NCI-H460 (cell line): ENCODE measurements at regions not wholly inside any gene's neighbourhood (a gene's known extent, or its start where the extent isn't known, plus 50 kb on each side); places are given as distances from the start of the nearest gene placed in this dataset.
"Not testable (repeated sequence)": the region's sequence is repeated elsewhere in the genome, so short reads cannot be mapped to it uniquely, and the experiment has no call there.

Experiments used
- DNase-seq: peaks from one replicate; pipeline ENCODE4 v3.0.0-alpha.2; 2016; ENCODE audit warnings: low read depth; ENCODE audit errors: extremely low read depth

GRCh38 chr10:93219347-93219746 is 145.7 kb downstream of the CYP26A1 start:
- DNase-seq: no peak

GRCh38 chr10:93220296-93221170 is 146.8 kb downstream of the CYP26A1 start:
- DNase-seq: no peak

- DNase-seq: no peak
Measured at GRCh38 chr10:93221171-93221496, 147.4 kb downstream of the CYP26A1 start.

GRCh38 chr10:93221521-93221920 is 147.8 kb downstream of the CYP26A1 start:
- DNase-seq: no peak

GRCh38 chr10:93222211-93222754 is 148.6 kb downstream of the CYP26A1 start:
- no peak for DNase-seq

- DNase-seq: no peak
Measured at GRCh38 chr10:93222876-93223275, 149.2 kb downstream of the CYP26A1 start.

- no peak for DNase-seq
Measured at GRCh38 chr10:93223336-93223735, 149.6 kb downstream of the CYP26A1 start.

- no peak for DNase-seq
Measured at GRCh38 chr10:93224005-93224779, 150.5 kb downstream of the CYP26A1 start.

GRCh38 chr10:93225938-93226337 is 152.2 kb downstream of the CYP26A1 start:
- no peak for DNase-seq

- DNase-seq: no peak
Measured at GRCh38 chr10:93226619-93227018, 152.9 kb downstream of the CYP26A1 start.

- DNase-seq: not testable (repeated sequence)
Measured at GRCh38 chr10:93230596-93230995, 156.9 kb downstream of the CYP26A1 start.

GRCh38 chr10:93232159-93232558 is 158.5 kb downstream of the CYP26A1 start:
- not testable (repeated sequence) for DNase-seq

- DNase-seq: not testable (repeated sequence)
Measured at GRCh38 chr10:93234940-93235339, 161.2 kb downstream of the CYP26A1 start.

GRCh38 chr10:93235686-93236085 is 162.0 kb downstream of the CYP26A1 start:
- no peak for DNase-seq

GRCh38 chr10:93236393-93237040 is 162.8 kb downstream of the CYP26A1 start:
- no peak for DNase-seq

GRCh38 chr10:93245147-93245546 is 171.5 kb downstream of the CYP26A1 start:
- DNase-seq: no peak

- DNase-seq: no peak
Measured at GRCh38 chr10:93245779-93246178, 172.1 kb downstream of the CYP26A1 start.

GRCh38 chr10:93248583-93249227 is 175.0 kb downstream of the CYP26A1 start:
- no peak for DNase-seq

- no peak for DNase-seq
Measured at GRCh38 chr10:93250010-93250409, 176.3 kb downstream of the CYP26A1 start.

GRCh38 chr10:93254180-93254853 is 180.6 kb downstream of the CYP26A1 start:
- DNase-seq: no peak
